Cardiac fibroblast (primary cell): ENCODE measurements at regions not wholly inside any gene's neighbourhood (a gene's known extent, or its start where the extent isn't known, plus 50 kb on each side); places are given as distances from the start of the nearest gene placed in this dataset.

Experiments used
- DNase-seq, 2 donors: peaks; one replicate each; pipeline versions ENCODE4 v3.0.0 to v3.0.0-alpha.2; 2010; ENCODE audit warnings: low read depth in 2 of 2
- H3K4me3 ChIP-seq, 2 donors: replicated peaks in 1 of 2; 1 replicate in 1 of 2; 2 replicates in 1 of 2; pipeline ENCODE4 v1.5.1; 2011; ENCODE audit warnings: low read depth in 2 of 2, low read length in 2 of 2, mild to moderate bottlenecking in 2 of 2, moderate library complexity in 1 of 2
- TF ChIP-seq, protein P1 (sequence below): IDR thresholded peaks from one replicate; pipeline ENCODE4 v1.5.1; 2011; ENCODE audit warnings: low read depth, mild to moderate bottlenecking, low read length, inconsistent platforms

- DNase-seq = no peak
- H3K4me3 ChIP-seq = no peak overlapping the region
- TF ChIP-seq, protein P1, sequence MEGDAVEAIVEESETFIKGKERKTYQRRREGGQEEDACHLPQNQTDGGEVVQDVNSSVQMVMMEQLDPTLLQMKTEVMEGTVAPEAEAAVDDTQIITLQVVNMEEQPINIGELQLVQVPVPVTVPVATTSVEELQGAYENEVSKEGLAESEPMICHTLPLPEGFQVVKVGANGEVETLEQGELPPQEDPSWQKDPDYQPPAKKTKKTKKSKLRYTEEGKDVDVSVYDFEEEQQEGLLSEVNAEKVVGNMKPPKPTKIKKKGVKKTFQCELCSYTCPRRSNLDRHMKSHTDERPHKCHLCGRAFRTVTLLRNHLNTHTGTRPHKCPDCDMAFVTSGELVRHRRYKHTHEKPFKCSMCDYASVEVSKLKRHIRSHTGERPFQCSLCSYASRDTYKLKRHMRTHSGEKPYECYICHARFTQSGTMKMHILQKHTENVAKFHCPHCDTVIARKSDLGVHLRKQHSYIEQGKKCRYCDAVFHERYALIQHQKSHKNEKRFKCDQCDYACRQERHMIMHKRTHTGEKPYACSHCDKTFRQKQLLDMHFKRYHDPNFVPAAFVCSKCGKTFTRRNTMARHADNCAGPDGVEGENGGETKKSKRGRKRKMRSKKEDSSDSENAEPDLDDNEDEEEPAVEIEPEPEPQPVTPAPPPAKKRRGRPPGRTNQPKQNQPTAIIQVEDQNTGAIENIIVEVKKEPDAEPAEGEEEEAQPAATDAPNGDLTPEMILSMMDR = no peak
These were observed 214.4 kb downstream of the BCL11B start for GRCh38 chr14:99057576-99058083.

GRCh38 chr14:99058542-99058941 lies 213.5 kb downstream of the BCL11B start:
- no peak overlapping the region for H3K4me3 ChIP-seq
- TF ChIP-seq, protein P1 = no peak
- DNase-seq = no peak

GRCh38 chr14:99062216-99062615 lies 209.8 kb downstream of the BCL11B start:
- TF ChIP-seq, protein P1 = no peak
- no peak for DNase-seq
- no peak overlapping the region for H3K4me3 ChIP-seq

DNA sequence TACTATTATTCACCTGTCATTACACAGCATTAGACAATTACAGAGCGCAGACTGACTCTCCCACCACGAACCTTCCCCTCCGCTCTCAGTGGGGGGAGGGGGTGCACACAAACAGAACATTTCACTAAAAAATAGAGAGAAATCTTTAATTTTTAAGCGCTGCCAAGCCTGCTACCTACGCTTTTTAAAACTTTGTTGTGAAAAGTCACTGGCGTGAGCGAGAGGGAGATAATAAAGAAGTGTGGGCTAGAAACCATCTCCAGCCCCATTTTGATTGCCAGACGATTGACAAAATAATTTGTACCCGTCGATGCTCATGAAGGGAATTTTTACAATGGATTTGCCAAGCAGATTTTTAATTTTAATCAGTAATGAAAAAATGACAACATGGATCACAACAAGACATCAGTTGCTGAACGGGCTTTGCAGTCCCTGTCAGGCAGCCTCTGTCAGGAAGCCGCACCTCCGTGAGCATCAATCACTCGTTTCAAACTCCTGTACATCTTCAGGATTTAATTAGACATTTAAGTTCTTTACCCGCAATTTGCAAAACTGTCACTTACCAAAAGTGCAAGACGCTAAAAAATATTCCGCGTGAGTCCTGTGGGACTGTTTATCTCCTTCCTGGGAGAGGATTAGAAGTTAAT lies 209.1 kb downstream of the BCL11B start:
- TF ChIP-seq, protein P1 = no peak
- DNase-seq = no peak
- H3K4me3 ChIP-seq = no peak overlapping the region

GRCh38 chr14:99063620-99064225 lies 208.3 kb downstream of the BCL11B start:
- no peak overlapping the region for H3K4me3 ChIP-seq
- DNase-seq = no peak
- TF ChIP-seq, protein P1 = no peak

DNA sequence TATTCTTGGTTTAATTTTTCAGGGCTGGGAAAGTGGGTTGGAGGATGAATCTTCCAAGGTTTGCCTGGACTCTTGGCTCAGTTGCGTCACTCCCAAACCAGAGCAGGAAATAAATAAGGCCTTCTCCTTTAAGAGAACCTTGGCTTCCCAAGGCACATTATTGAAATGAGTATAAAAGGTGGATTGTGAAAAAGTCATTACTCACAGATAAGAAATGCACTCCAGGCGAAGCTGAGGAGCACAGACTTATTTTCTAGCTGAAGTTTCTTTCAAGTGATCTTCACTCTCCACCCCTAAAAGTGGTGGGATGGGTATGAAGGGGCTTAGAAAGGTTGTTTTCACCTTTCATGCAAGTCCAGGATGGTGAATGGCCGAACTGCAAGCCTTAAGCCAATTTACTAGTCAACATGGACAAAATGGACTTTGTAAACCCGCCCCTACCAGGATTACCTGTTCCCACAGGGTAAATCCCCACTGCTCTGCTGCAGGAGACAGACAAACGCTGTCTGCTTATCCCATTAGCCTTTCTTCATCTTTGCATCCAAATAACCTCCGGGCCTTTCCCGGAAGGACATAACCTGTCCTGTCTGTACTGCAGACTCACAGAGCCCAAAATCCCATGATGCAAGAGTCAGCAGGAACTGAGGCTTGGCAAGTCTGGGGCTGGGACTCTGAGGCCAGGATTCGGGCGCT lies 207.6 kb downstream of the BCL11B start:
- TF ChIP-seq, protein P1 = no peak
- no peak overlapping the region for H3K4me3 ChIP-seq
- DNase-seq = no peak
